ENCODE measurements at regions not wholly inside any gene's neighbourhood (a gene's known extent, or its start where the extent isn't known, plus 50 kb on each side); places are given as distances from the start of the nearest gene placed in this dataset.

DNA sequence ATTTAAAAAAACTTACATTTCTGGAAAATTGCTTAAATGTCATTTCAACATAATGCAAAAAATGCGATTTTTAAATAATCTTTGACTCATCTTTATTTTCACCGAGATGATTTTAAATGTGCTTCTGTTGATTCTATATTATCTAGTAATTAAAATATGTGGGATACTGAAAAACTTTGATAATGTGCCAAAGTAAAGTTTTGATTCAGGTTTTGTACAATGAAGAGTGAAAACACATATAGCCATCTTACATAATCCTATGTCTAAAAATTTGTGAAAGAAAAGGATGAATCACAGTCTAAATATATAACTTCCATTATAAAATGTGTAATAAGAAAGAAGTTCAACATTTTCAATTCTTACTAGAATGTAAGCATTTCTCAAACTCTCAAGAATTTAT is 204.3 kb upstream of the ZC3H15 start:
- no peak for TF ChIP-seq POLR2A (IDR thresholded peaks at IDR 0.05)
- TF ChIP-seq, protein P1, sequence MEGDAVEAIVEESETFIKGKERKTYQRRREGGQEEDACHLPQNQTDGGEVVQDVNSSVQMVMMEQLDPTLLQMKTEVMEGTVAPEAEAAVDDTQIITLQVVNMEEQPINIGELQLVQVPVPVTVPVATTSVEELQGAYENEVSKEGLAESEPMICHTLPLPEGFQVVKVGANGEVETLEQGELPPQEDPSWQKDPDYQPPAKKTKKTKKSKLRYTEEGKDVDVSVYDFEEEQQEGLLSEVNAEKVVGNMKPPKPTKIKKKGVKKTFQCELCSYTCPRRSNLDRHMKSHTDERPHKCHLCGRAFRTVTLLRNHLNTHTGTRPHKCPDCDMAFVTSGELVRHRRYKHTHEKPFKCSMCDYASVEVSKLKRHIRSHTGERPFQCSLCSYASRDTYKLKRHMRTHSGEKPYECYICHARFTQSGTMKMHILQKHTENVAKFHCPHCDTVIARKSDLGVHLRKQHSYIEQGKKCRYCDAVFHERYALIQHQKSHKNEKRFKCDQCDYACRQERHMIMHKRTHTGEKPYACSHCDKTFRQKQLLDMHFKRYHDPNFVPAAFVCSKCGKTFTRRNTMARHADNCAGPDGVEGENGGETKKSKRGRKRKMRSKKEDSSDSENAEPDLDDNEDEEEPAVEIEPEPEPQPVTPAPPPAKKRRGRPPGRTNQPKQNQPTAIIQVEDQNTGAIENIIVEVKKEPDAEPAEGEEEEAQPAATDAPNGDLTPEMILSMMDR (IDR thresholded peaks at IDR 0.05): no peak
- H3K9me3 ChIP-seq: no peaks in the 10 kb centered on the region
- WGBS, 2 donors: 96 to 98% methylated on average over 2 of the region's 2 CpGs
- no peaks in the 10 kb centered on the region for H3K4me1 ChIP-seq
- no peak overlapping the region for H3K4me3 ChIP-seq (replicated peaks in 1 of 3)
- no peaks in the 10 kb centered on the region for H3K27me3 ChIP-seq
- H3K36me3 ChIP-seq: no peaks in the 10 kb centered on the region
- no peak for DNase-seq
- intact Hi-C loops (cut with DNase I): no loop called here
- no peak overlapping the region for H3K27ac ChIP-seq

DNA sequence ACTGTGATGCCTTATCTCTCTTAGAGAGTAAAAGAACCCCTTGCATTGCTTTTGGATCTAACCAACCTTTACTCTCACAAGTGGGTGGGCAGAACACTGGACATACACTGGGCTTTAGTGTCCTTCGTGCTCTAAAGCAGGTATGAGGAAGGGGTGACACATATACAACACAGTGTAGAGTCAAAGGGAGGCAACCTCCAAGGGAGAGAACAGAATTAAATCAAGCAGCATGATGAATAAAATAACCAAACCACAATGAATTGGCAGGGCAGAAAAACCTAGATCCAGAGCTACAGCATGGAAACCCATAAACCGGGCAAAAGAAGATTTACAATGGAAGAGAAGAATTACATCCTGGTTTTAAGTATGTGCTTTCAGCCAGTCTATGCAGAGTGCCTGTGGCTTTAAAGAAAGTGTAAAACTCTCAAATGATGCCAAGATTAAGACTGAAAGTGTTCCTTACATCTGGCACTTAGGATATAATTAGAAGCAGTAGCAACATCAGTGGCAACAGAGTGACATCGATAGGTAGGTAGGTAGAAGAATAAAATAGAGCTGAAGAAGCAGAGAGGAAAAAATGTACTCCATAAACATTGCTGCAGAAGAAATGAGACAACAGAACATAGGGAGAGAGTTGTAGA is 191.7 kb upstream of the ZC3H15 start:
- Histone ChIP-seq H3K27me3 (no peaks in the 10 kb centered on the region), H3K4me3 (replicated peaks in 1 of 3) (no peak overlapping the region), H3K9me3 (no peaks in the 10 kb centered on the region), H3K36me3 (no peaks in the 10 kb centered on the region), H3K27ac (no peak overlapping the region), H3K4me1 (no peaks in the 10 kb centered on the region)
- intact Hi-C loops (cut with DNase I): no loop called here
- DNase-seq: no peak
- WGBS, 2 donors: 95% methylated on average over 3 of the region's 3 CpGs
- TF ChIP-seq, protein P1 (IDR thresholded peaks at IDR 0.05): no peak
- no peak for TF ChIP-seq POLR2A (IDR thresholded peaks at IDR 0.05)

DNA sequence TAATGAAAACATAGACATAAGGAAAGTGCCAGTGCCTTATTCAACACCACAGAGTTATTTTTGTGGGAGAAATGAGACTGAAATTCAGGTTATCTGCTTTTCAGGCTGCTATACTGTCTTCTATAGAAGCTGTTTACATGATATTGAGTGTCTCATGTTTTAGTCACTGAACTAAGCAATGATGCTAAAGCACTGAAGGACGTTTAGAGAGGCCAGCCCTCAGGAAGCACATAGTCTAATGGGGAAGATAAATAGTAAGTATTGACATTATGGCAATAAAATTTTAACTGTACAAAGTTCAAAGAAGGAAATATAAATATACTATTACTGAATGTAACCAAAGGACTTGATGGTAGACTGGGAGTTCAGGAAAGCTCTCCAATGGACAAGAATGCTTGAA is 186.4 kb upstream of the ZC3H15 start:
- Histone ChIP-seq H3K36me3 (no peaks in the 10 kb centered on the region), H3K27ac (no peak overlapping the region), H3K4me1 (no peaks in the 10 kb centered on the region), H3K9me3 (no peaks in the 10 kb centered on the region), H3K4me3 (replicated peaks in 1 of 3) (no peak overlapping the region), H3K27me3 (no peaks in the 10 kb centered on the region)
- intact Hi-C loops (cut with DNase I): no loop called here
- TF ChIP-seq, protein P1 (IDR thresholded peaks at IDR 0.05): no peak
- WGBS, 2 donors: 73% methylated on average over 1 of the region's 1 CpG
- DNase-seq: no peak

DNA sequence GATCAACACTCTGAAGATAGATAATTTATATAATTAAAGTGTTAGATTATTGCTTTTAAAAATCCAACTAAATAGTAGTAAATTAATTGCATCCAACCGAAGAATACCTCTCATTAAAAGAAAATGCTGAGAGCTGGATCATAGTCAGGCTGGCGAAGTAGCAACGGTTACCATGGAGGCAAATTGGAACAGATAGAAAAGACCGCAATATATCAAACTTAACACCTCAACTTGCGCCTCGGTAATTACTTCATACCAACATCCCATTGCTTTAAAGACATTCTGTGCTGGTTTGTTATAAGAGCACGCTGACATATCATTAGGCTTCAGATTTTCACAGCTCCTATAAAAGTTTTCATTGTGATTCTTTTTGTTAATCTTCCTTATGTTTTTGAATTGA is 183.8 kb upstream of the ZC3H15 start:
- intact Hi-C loops (cut with DNase I): no loop called here
- Histone ChIP-seq H3K27ac (no peak overlapping the region), H3K9me3 (no peaks in the 10 kb centered on the region), H3K4me3 (replicated peaks in 1 of 3) (no peak overlapping the region), H3K4me1 (no peaks in the 10 kb centered on the region), H3K36me3 (no peaks in the 10 kb centered on the region), H3K27me3 (no peaks in the 10 kb centered on the region)
- TF ChIP-seq POLR2A (IDR thresholded peaks at IDR 0.05): no peak
- TF ChIP-seq, protein P1 (IDR thresholded peaks at IDR 0.05): no peak
- no peak for DNase-seq
- 82 to 92% methylated on average over 7 of the region's 7 CpGs for WGBS, 2 donors

DNA sequence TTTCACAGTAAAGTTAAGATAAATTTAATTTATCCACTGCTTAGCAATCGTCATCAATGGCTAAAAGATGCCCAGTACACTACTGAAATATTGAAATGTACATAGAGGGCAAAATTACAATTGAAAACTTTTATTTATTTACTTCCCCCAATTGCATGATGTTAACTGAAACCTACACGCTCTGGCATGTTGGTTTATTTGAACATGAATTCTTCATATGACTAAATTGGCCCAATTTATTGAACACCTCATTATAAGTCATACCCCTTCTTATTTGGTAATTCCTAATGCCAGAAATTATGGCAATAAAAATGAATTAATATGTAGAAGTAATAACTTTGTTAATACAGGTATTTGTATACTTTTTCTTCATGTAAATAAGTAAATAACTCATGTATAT is 183.0 kb upstream of the ZC3H15 start:
- WGBS, 2 donors: 92 to 96% methylated on average over 2 of the region's 2 CpGs
- H3K4me3 ChIP-seq (replicated peaks in 1 of 3): no peak overlapping the region
- no peak for DNase-seq
- intact Hi-C loops (cut with DNase I): no loop called here
- no peaks in the 10 kb centered on the region for H3K36me3 ChIP-seq
- no peak overlapping the region for H3K27ac ChIP-seq
- no peaks in the 10 kb centered on the region for H3K9me3 ChIP-seq
- H3K27me3 ChIP-seq: no peaks in the 10 kb centered on the region
- no peak for TF ChIP-seq POLR2A (IDR thresholded peaks at IDR 0.05)
- TF ChIP-seq, protein P1 (IDR thresholded peaks at IDR 0.05): no peak
- H3K4me1 ChIP-seq: no peaks in the 10 kb centered on the region
